Fibroblast of mammary gland (primary cell): ENCODE measurements at regions not wholly inside any gene's neighbourhood (a gene's known extent, or its start where the extent isn't known, plus 50 kb on each side); places are given as distances from the start of the nearest gene placed in this dataset.

Experiments used
- DNase-seq: peaks from one replicate; pipeline ENCODE4 v3.0.0-alpha.2; 2010; ENCODE audit warnings: low read depth
- H3K4me3 ChIP-seq: 2 replicates; pipeline ENCODE4 v1.5.1; 2011; ENCODE audit warnings: low read depth, mild to moderate bottlenecking, low read length, moderate library complexity; ENCODE audit not compliant: control insufficient read depth
- TF ChIP-seq, protein P1 (sequence below): conservative IDR thresholded peaks from 2 replicates; pipeline ENCODE4 v1.5.1; 2011; ENCODE audit warnings: low read depth, low read length, inconsistent platforms; ENCODE audit not compliant: control insufficient read depth, insufficient read depth

DNA sequence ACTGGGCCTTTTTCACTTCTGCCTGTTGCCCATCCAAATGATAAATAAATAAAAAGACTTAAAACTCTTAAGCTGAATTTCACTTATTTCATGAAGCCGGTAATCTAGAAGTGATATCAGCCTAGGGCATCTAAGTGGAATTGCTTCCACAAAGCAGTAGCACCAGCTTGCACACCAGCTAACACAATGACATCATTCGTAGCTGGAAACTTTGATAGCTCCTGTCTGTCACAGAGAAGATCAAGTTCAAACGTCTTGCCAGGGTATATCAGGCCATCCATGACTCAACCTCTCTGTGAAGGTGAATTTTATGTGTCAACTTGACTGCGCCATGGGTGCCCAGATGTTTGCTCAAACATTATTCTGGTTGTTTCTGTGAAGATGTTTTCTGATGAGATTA lies 161.7 kb upstream of the MYT1L start:
- no peak overlapping the region for H3K4me3 ChIP-seq
- DNase-seq, result no peak
- TF ChIP-seq, protein P1, sequence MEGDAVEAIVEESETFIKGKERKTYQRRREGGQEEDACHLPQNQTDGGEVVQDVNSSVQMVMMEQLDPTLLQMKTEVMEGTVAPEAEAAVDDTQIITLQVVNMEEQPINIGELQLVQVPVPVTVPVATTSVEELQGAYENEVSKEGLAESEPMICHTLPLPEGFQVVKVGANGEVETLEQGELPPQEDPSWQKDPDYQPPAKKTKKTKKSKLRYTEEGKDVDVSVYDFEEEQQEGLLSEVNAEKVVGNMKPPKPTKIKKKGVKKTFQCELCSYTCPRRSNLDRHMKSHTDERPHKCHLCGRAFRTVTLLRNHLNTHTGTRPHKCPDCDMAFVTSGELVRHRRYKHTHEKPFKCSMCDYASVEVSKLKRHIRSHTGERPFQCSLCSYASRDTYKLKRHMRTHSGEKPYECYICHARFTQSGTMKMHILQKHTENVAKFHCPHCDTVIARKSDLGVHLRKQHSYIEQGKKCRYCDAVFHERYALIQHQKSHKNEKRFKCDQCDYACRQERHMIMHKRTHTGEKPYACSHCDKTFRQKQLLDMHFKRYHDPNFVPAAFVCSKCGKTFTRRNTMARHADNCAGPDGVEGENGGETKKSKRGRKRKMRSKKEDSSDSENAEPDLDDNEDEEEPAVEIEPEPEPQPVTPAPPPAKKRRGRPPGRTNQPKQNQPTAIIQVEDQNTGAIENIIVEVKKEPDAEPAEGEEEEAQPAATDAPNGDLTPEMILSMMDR, result no peak

GRCh38 chr2:2491964-2492363 lies 160.9 kb upstream of the MYT1L start:
- TF ChIP-seq, protein P1, result no peak
- H3K4me3 ChIP-seq, result no peak overlapping the region
- no peak for DNase-seq

GRCh38 chr2:2484301-2484700 lies 153.2 kb upstream of the MYT1L start:
- TF ChIP-seq, protein P1, result no peak
- H3K4me3 ChIP-seq, result no peak overlapping the region
- no peak for DNase-seq

- TF ChIP-seq, protein P1, result no peak
- DNase-seq, result no peak
- H3K4me3 ChIP-seq, result no peak overlapping the region
Observed at GRCh38 chr2:2482851-2483250, 151.8 kb upstream of the MYT1L start.

GRCh38 chr2:2472881-2473280 lies 141.8 kb upstream of the MYT1L start:
- no peak for DNase-seq
- TF ChIP-seq, protein P1, result no peak
- no peak overlapping the region for H3K4me3 ChIP-seq

- TF ChIP-seq, protein P1, result no peak
- no peak overlapping the region for H3K4me3 ChIP-seq
- no peak for DNase-seq
Observed at GRCh38 chr2:2472044-2472443, 141.0 kb upstream of the MYT1L start.

- TF ChIP-seq, protein P1, result no peak
- no peak for DNase-seq
- H3K4me3 ChIP-seq, result no peak overlapping the region
Observed at GRCh38 chr2:2466534-2466933, 135.5 kb upstream of the MYT1L start.
